ENCODE measurements at regions not wholly inside any gene's neighbourhood (a gene's known extent, or its start where the extent isn't known, plus 50 kb on each side); places are given as distances from the start of the nearest gene placed in this dataset.

DNA sequence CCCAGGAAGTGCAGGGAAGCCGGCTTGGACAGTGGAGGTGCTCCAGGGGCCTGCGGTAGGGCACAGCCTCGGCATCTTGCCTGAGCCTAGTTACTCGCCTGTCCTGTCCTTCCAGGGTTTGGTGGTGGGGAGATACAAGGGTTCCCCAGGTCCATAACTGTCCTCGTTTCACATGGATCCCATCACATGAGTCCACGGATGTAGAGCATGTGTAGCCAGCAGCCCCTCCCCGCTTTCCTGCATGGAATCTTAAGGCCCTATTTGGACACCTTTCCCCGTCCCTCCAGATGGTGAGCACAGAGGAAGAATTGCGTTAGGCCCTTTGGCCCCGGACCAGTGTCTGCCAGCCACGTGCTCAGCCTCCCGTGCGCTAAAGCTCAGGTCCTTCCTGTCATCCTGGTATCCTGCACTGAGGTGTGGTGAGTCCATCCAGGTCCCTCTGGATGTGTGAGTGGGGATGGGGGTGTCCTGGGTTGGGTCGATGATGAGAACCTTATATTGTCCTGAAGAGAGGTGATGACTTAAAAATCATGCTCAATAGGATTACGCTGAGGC is 230.4 kb downstream of the SNRPN start:
- TF ChIP-seq, protein P1, sequence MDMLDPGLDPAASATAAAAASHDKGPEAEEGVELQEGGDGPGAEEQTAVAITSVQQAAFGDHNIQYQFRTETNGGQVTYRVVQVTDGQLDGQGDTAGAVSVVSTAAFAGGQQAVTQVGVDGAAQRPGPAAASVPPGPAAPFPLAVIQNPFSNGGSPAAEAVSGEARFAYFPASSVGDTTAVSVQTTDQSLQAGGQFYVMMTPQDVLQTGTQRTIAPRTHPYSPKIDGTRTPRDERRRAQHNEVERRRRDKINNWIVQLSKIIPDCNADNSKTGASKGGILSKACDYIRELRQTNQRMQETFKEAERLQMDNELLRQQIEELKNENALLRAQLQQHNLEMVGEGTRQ (IDR thresholded peaks at IDR 0.05; ENCODE audit: low read depth, low read length) = no peak
- TF ChIP-seq, protein P2, sequence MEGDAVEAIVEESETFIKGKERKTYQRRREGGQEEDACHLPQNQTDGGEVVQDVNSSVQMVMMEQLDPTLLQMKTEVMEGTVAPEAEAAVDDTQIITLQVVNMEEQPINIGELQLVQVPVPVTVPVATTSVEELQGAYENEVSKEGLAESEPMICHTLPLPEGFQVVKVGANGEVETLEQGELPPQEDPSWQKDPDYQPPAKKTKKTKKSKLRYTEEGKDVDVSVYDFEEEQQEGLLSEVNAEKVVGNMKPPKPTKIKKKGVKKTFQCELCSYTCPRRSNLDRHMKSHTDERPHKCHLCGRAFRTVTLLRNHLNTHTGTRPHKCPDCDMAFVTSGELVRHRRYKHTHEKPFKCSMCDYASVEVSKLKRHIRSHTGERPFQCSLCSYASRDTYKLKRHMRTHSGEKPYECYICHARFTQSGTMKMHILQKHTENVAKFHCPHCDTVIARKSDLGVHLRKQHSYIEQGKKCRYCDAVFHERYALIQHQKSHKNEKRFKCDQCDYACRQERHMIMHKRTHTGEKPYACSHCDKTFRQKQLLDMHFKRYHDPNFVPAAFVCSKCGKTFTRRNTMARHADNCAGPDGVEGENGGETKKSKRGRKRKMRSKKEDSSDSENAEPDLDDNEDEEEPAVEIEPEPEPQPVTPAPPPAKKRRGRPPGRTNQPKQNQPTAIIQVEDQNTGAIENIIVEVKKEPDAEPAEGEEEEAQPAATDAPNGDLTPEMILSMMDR (conservative IDR thresholded peaks at IDR 0.05; ENCODE audit: low read depth, low read length) = no peak
- no peak for TF ChIP-seq MXI1 (IDR thresholded peaks at IDR 0.05; ENCODE audit: borderline replicate concordance, low read depth, low read length)
- no peak for TF ChIP-seq POLR2A (IDR thresholded peaks at IDR 0.05; ENCODE audit: low read depth, low read length)
- no peak for TF ChIP-seq CEBPB (IDR thresholded peaks at IDR 0.05; ENCODE audit: low read depth, low read length)
- TF ChIP-seq RCOR1 (IDR thresholded peaks at IDR 0.05; ENCODE audit: insufficient replicate concordance, low read length) = no peak
- no peak for TF ChIP-seq BHLHE40 (IDR thresholded peaks at IDR 0.05; ENCODE audit: low read depth, low read length)
- TF ChIP-seq RFX5 (IDR thresholded peaks at IDR 0.05; ENCODE audit: low read depth, low read length) = no peak
